ENCODE measurements at regions not wholly inside any gene's neighbourhood (a gene's known extent, or its start where the extent isn't known, plus 50 kb on each side); places are given as distances from the start of the nearest gene placed in this dataset.
A peak's percentile ranks its signal among the peaks of the same experiment; 100 is the strongest.

DNA sequence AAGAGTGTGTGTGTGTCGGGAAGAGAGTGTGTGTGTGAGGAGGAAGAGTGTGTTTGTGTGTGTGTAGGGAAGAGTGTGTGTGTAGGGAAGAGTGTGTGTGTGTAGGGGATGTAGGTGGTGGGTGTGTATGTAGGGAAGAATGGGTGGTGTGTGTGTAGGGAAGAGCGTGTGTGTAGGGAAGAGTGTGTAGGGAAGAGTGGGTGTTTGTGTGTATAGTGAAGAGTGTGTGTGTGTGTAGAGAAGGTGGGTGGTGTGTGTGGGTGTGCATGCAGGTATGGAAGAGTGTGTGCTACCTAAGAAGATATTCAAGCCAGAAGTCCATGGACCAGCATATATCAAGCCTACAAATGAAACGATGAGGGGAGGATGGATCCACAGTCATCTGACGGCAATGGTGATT lies 265.8 kb downstream of the FGF9 start:
- Histone ChIP-seq H4K91ac (replicated peaks; ENCODE audit: insufficient read length, low read length) (no peak overlapping the region), H4K20me1 (replicated peaks in 1 of 2; ENCODE audit: control insufficient read depth in 1 of 2, insufficient read depth in 2 of 2, low read length in 2 of 2) (no peaks in the 10 kb centered on the region), H3K79me1 (ENCODE audit: low read depth, low read length) (no peaks in the 10 kb centered on the region), H3K56ac (replicated peaks; ENCODE audit: insufficient read length, low read depth, low read length) (peak overlapping the region; percentile 56), H3K23ac (ENCODE audit: insufficient read length) (no peak overlapping the region), H2BK120ac (replicated peaks; ENCODE audit: low read depth, low read length) (no peak overlapping the region), H4K8ac (ENCODE audit: extremely low read depth, insufficient read depth, low read length) (no peak overlapping the region), H3K9ac (replicated peaks in 1 of 4; ENCODE audit: extremely low read depth in 1 of 4, low read depth in 3 of 4, low read length in 3 of 4) (no peak overlapping the region), H2BK20ac (ENCODE audit: low read length) (no peak overlapping the region), H4K5ac (ENCODE audit: insufficient read length, low read depth, low read length) (no peak overlapping the region), H3K14ac (ENCODE audit: insufficient read length) (no peak overlapping the region), H3K36me3 (ENCODE audit: control insufficient read depth in 2 of 4, insufficient read depth in 4 of 4, low read length in 3 of 4) (no peaks in the 10 kb centered on the region), H2BK5ac (ENCODE audit: low read depth, low read length) (no peak overlapping the region; the same call in 1 of the 2 replicates), H2AK5ac (ENCODE audit: low read depth, low read length) (peak overlapping the region; percentile 70; the same call in 1 of the 2 replicates), H3K4me2 (ENCODE audit: insufficient read depth in 1 of 2, low read depth in 2 of 2, low read length in 2 of 2) (no peak overlapping the region), H2AFZ (ENCODE audit: low read length) (no peak overlapping the region), H3K27me3 (replicated peaks in 1 of 4; ENCODE audit: control insufficient read depth in 3 of 4, extremely low read depth in 1 of 4, insufficient read depth in 3 of 4, low read length in 3 of 4) (no peaks in the 10 kb centered on the region), H3K9me3 (ENCODE audit: insufficient read depth in 2 of 2, low read depth in 1 of 2, low read length in 1 of 2) (no peaks in the 10 kb centered on the region; a peak in 1 of 4 replicates), H3K4me3 (ENCODE audit: extremely low read depth in 1 of 4, insufficient read depth in 2 of 4, low read depth in 3 of 4, low read length in 4 of 4) (no peak overlapping the region), H3K79me2 (ENCODE audit: control insufficient read depth in 1 of 2, insufficient read depth in 2 of 2, low read length in 2 of 2) (no peaks in the 10 kb centered on the region), H3K23me2 (ENCODE audit: low read depth, low read length) (peaks cover 8% of the 10 kb centered on the region; the same call in 1 of the 2 replicates), H3K27ac (ENCODE audit: low read depth, low read length) (no peak overlapping the region), H2BK12ac (ENCODE audit: low read depth, low read length) (peak overlapping the region; percentile 42; the same call in 1 of the 2 replicates), H2BK15ac (ENCODE audit: low read length) (0 out of 2 replicates have a peak overlapping the region, but pooled peaks have one; percentile 32), H3K4me1 (replicated peaks in 1 of 4; ENCODE audit: control insufficient read depth in 3 of 4, insufficient read depth in 4 of 4, low read length in 3 of 4) (no peaks in the 10 kb centered on the region; a peak in 1 of 7 replicates), H3K4ac (replicated peaks; ENCODE audit: insufficient read length, low read depth, low read length) (no peak overlapping the region), H3K18ac (ENCODE audit: extremely low read depth, low read length) (no peak overlapping the region)
- no peak for DNase-seq (ENCODE audit: low read depth in 1 of 2, low spot score in 2 of 2)
- 87 to 100% methylated on average over 2 to 4 of the region's 4 CpGs for WGBS, 2 experiments (ENCODE audit: extremely low coverage in 1 of 2, insufficient coverage in 1 of 2, insufficient read length in 1 of 2, insufficient replicate concordance in 2 of 2, low coverage in 1 of 2, low lambda C conversion rate in 2 of 2, missing lambda C conversion rate in 1 of 2)
- FAIRE-seq = no peak
- ChIA-PET CTCF (ENCODE audit: partially characterized antibody) (no interaction called here), POLR2A (ENCODE audit: partially characterized antibody) (no interaction called here)
- no peak for TF ChIP-seq KDM4A (IDR thresholded peaks at IDR 0.05; ENCODE audit: low read depth, low read length, severe bottlenecking)
- no peak for TF ChIP-seq GABPA (IDR thresholded peaks at IDR 0.05; ENCODE audit: borderline replicate concordance, insufficient read depth, low read length)
- no peak for TF ChIP-seq BRCA1 (IDR thresholded peaks at IDR 0.05; ENCODE audit: low read depth, low read length)
- no peak for TF ChIP-seq TAF7 (optimal IDR thresholded peaks at IDR 0.05; ENCODE audit: borderline replicate concordance, low read depth, low read length)
- TF ChIP-seq HDAC6 (IDR thresholded peaks at IDR 0.05; ENCODE audit: low read depth, low read length) = no peak
- TF ChIP-seq POLR2AphosphoS5 (IDR thresholded peaks at IDR 0.05; ENCODE audit: low read depth, low read length) = no peak
- no peak for TF ChIP-seq EZH2 (IDR thresholded peaks at IDR 0.05; ENCODE audit: low read depth, low read length, severe bottlenecking)
- TF ChIP-seq ASH2L (IDR thresholded peaks at IDR 0.05; ENCODE audit: low read length) = no peak
- no peak for TF ChIP-seq RBBP5 (IDR thresholded peaks at IDR 0.05; ENCODE audit: borderline replicate concordance, low read depth, low read length)
- no peak for TF ChIP-seq RAD21 (IDR thresholded peaks at IDR 0.05 in 1 of 2, conservative IDR thresholded peaks at IDR 0.05 in 1 of 2; ENCODE audit: low read depth in 2 of 2, low read length in 2 of 2)
- TF ChIP-seq CREB1 (IDR thresholded peaks at IDR 0.05) = no peak
- TF ChIP-seq, protein P1, sequence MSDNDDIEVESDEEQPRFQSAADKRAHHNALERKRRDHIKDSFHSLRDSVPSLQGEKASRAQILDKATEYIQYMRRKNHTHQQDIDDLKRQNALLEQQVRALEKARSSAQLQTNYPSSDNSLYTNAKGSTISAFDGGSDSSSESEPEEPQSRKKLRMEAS (IDR thresholded peaks at IDR 0.05) = no peak
- TF ChIP-seq BCL11A (IDR thresholded peaks at IDR 0.05; ENCODE audit: low read depth in 2 of 2, low read length in 2 of 2) = no peak
- TF ChIP-seq CBX8 (IDR thresholded peaks at IDR 0.05; ENCODE audit: borderline replicate concordance, low read depth, low read length) = no peak
- no peak for TF ChIP-seq YY1 (IDR thresholded peaks at IDR 0.05; ENCODE audit: low read depth, low read length)
